Dendritic cell treated with granulocyte-macrophage colony-stimulating factor and Interleukin-4, amounts not matched to agents 40 ng/mL and 50 ng/mL, for 4 days (primary cell): ENCODE measurements at regions not wholly inside any gene's neighbourhood (a gene's known extent, or its start where the extent isn't known, plus 50 kb on each side); places are given as distances from the start of the nearest gene placed in this dataset.

Experiments
- H3K27ac Mint-ChIP-seq: one replicate; pipeline ENCODE4 v1.8.0; 2022; ENCODE audit warnings: mild to moderate bottlenecking, mixed read lengths
- H3K27me3 Mint-ChIP-seq: one replicate; pipeline ENCODE4 v1.8.0; 2022; ENCODE audit warnings: mild to moderate bottlenecking, mixed read lengths
- H3K36me3 Mint-ChIP-seq: one replicate; pipeline ENCODE4 v1.8.0; 2022; ENCODE audit warnings: low read depth, mixed read lengths
- H3K4me1 Mint-ChIP-seq: one replicate; pipeline ENCODE4 v1.8.0; 2022; ENCODE audit warnings: low read depth, mixed read lengths
- H3K4me3 Mint-ChIP-seq: one replicate; pipeline ENCODE4 v1.8.0; 2022; ENCODE audit warnings: mild to moderate bottlenecking, moderate library complexity, mixed read lengths
- H3K9me3 Mint-ChIP-seq: one replicate; pipeline ENCODE4 v1.8.0; 2022; ENCODE audit warnings: mixed read lengths
- intact Hi-C: fragments of 100-400 bp; cut with micrococcal nuclease; formaldehyde crosslinking; loops from one replicate; pipeline ENCODE4 v1.15.0; 2022

- H3K4me3 Mint-ChIP-seq: no peak overlapping the region
- H3K36me3 Mint-ChIP-seq: no peaks in the 10 kb centered on the region
- H3K27me3 Mint-ChIP-seq: no peaks in the 10 kb centered on the region
- peaks cover 8% of the 10 kb centered on the region for H3K9me3 Mint-ChIP-seq
- intact Hi-C loops: no loop called here
- H3K4me1 Mint-ChIP-seq: no peaks in the 10 kb centered on the region
- H3K27ac Mint-ChIP-seq: no peak overlapping the region
Measured at GRCh38 chr10:90328459-90328858, 529.4 kb downstream of the HTR7 start.

DNA sequence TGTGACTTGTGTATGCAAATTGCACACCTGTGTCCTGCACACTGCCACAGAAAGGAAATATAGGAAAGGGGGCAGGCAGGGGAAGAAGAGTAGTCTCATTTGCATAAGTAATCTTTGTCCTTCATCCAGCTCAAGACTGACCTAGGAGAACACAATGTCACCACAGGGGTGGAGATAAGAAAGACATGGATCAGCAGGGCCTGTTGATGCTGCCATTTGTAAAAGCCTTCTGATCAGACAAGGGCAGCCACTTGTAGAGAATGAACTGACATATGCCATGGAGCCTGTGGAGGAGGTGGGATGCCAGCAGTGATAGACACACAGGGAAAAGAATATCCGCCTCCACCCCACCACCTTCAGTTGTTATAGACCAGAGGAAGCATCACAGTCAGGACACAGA is 528.9 kb downstream of the HTR7 start:
- peaks cover 8% of the 10 kb centered on the region for H3K9me3 Mint-ChIP-seq
- no peaks in the 10 kb centered on the region for H3K27me3 Mint-ChIP-seq
- H3K27ac Mint-ChIP-seq: no peak overlapping the region
- H3K4me1 Mint-ChIP-seq: no peaks in the 10 kb centered on the region
- no peak overlapping the region for H3K4me3 Mint-ChIP-seq
- intact Hi-C loops: no loop called here
- H3K36me3 Mint-ChIP-seq: no peaks in the 10 kb centered on the region

DNA sequence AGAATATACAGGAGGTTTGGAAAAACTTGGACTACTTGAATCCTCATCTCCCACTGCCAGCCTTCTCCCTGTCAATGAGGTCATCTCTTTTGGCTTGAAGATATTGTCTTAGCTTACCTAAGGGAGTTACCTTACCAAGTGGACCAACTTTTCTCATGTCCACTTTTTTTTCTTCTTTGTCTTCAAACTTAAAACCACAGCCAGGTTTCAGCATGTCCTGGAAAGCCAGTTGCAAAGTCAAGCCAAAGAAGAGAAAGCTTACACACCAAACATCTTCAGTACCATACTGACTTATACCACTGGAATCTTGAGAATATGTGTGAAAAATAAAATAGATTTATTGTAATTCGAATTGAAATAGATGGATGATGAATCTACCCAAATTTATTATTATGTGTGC is 520.5 kb downstream of the HTR7 start:
- no peaks in the 10 kb centered on the region for H3K27me3 Mint-ChIP-seq
- H3K4me3 Mint-ChIP-seq: no peak overlapping the region
- no peaks in the 10 kb centered on the region for H3K4me1 Mint-ChIP-seq
- no peak overlapping the region for H3K27ac Mint-ChIP-seq
- no peaks in the 10 kb centered on the region for H3K36me3 Mint-ChIP-seq
- intact Hi-C loops: no loop called here
- H3K9me3 Mint-ChIP-seq: peaks cover 4% of the 10 kb centered on the region

DNA sequence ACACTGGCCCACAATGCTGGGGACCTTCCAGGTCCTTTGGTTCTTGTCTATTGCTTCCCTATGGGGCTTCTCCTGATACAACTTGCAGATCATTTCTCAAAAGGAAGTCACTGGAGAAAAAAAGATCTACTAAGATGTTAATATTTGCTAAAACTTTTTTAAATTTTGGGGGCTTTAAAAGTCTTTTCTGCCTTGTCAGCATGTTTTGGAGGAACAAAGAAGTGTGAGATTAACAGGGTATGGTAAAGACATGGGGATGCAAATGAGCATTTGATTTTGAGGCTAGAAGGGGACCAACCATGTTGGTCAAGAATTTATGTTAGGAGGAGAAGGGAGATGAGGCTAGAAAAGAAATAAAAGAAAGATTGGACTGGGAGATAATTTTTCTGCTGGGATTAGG is 515.4 kb downstream of the HTR7 start:
- Mint-ChIP-seq H3K4me3 (no peak overlapping the region), H3K27ac (no peak overlapping the region), H3K4me1 (no peaks in the 10 kb centered on the region), H3K36me3 (no peaks in the 10 kb centered on the region), H3K9me3 (no peaks in the 10 kb centered on the region), H3K27me3 (no peaks in the 10 kb centered on the region)
- intact Hi-C loops: no loop called here

- intact Hi-C loops: no loop called here
- H3K36me3 Mint-ChIP-seq: no peaks in the 10 kb centered on the region
- no peaks in the 10 kb centered on the region for H3K9me3 Mint-ChIP-seq
- H3K27me3 Mint-ChIP-seq: no peaks in the 10 kb centered on the region
- H3K4me1 Mint-ChIP-seq: no peaks in the 10 kb centered on the region
- no peak overlapping the region for H3K27ac Mint-ChIP-seq
- no peak overlapping the region for H3K4me3 Mint-ChIP-seq
Measured at GRCh38 chr10:90344226-90344625, 513.6 kb downstream of the HTR7 start.

- H3K4me3 Mint-ChIP-seq: no peak overlapping the region
- H3K4me1 Mint-ChIP-seq: no peaks in the 10 kb centered on the region
- no peak overlapping the region for H3K27ac Mint-ChIP-seq
- H3K9me3 Mint-ChIP-seq: no peaks in the 10 kb centered on the region
- H3K36me3 Mint-ChIP-seq: no peaks in the 10 kb centered on the region
- no peaks in the 10 kb centered on the region for H3K27me3 Mint-ChIP-seq
- intact Hi-C loops: no loop called here
Measured at GRCh38 chr10:90347239-90347638, 510.6 kb downstream of the HTR7 start.

- H3K4me1 Mint-ChIP-seq: no peaks in the 10 kb centered on the region
- H3K9me3 Mint-ChIP-seq: no peaks in the 10 kb centered on the region
- H3K27ac Mint-ChIP-seq: no peak overlapping the region
Measured at GRCh38 chr10:90350122-90350521, 507.7 kb downstream of the HTR7 start.

DNA sequence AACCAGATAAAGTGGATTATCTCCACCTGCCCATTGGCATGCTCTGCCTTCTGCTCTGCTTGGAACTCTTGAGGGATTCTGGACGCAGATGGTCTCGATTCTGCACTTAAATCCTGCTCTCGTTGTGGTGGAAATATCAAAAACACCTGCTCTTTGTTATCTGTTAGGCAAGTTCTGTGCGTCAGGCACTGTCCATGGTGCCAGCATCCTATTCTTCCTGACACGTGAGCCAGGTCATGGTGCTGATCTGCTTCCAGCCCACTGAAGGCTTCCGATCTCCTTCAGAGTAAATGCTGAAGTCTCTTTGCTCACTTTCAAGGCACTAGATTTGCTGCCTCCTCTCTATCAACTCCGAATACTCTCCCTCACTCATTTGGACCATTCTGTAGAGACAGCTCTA is 505.6 kb downstream of the HTR7 start:
- no peaks in the 10 kb centered on the region for H3K9me3 Mint-ChIP-seq
- no peaks in the 10 kb centered on the region for H3K4me1 Mint-ChIP-seq
- no peak overlapping the region for H3K4me3 Mint-ChIP-seq
- no peak overlapping the region for H3K27ac Mint-ChIP-seq
- no peaks in the 10 kb centered on the region for H3K27me3 Mint-ChIP-seq
- no peaks in the 10 kb centered on the region for H3K36me3 Mint-ChIP-seq
- intact Hi-C loops: no loop called here

More at GRCh38 chr10:90350122-90350521, 507.7 kb downstream of the HTR7 start:
- Mint-ChIP-seq H3K4me3 (no peak overlapping the region), H3K27me3 (no peaks in the 10 kb centered on the region), H3K36me3 (no peaks in the 10 kb centered on the region)
- intact Hi-C loops: no loop called here

- no peaks in the 10 kb centered on the region for H3K36me3 Mint-ChIP-seq
- H3K9me3 Mint-ChIP-seq: no peaks in the 10 kb centered on the region
- H3K27ac Mint-ChIP-seq: no peak overlapping the region
- no peaks in the 10 kb centered on the region for H3K4me1 Mint-ChIP-seq
- no peaks in the 10 kb centered on the region for H3K27me3 Mint-ChIP-seq
- intact Hi-C loops: no loop called here
- H3K4me3 Mint-ChIP-seq: no peak overlapping the region
Measured at GRCh38 chr10:90354914-90355313, 502.9 kb downstream of the HTR7 start.

- no peaks in the 10 kb centered on the region for H3K4me1 Mint-ChIP-seq
- intact Hi-C loops: no loop called here
- no peak overlapping the region for H3K4me3 Mint-ChIP-seq
- H3K9me3 Mint-ChIP-seq: no peaks in the 10 kb centered on the region
- H3K36me3 Mint-ChIP-seq: no peaks in the 10 kb centered on the region
- no peaks in the 10 kb centered on the region for H3K27me3 Mint-ChIP-seq
- no peak overlapping the region for H3K27ac Mint-ChIP-seq
Measured at GRCh38 chr10:90363799-90364483, 493.9 kb downstream of the HTR7 start.

- no peaks in the 10 kb centered on the region for H3K4me1 Mint-ChIP-seq
- no peak overlapping the region for H3K27ac Mint-ChIP-seq
- intact Hi-C loops: no loop called here
- H3K4me3 Mint-ChIP-seq: no peak overlapping the region
- H3K9me3 Mint-ChIP-seq: peaks cover 9% of the 10 kb centered on the region
- no peaks in the 10 kb centered on the region for H3K36me3 Mint-ChIP-seq
- H3K27me3 Mint-ChIP-seq: no peaks in the 10 kb centered on the region
Measured at GRCh38 chr10:90372451-90372850, 485.4 kb downstream of the HTR7 start.

DNA sequence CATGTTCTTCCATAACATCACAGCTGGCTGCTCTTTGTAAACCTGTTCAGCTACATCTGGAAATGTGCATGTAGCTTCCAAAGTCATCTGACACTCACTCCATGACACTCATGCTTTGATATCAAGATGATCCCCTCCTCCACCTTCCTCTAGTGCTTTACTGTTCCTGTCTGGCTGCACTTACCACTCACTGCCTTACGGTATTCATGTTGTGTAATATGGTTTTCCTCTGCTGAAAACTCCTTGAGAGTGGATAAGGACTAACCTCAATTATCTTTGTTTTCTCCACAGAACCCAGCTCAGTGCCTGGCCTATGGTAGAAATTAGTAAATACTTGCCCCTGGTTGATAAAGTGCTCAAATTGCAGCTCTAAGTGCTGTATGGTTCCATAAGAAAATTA is 483.9 kb downstream of the HTR7 start:
- Mint-ChIP-seq H3K36me3 (no peaks in the 10 kb centered on the region), H3K27ac (no peak overlapping the region), H3K4me3 (no peak overlapping the region), H3K4me1 (no peaks in the 10 kb centered on the region), H3K9me3 (peaks cover 16% of the 10 kb centered on the region), H3K27me3 (no peaks in the 10 kb centered on the region)
- intact Hi-C loops: no loop called here

DNA sequence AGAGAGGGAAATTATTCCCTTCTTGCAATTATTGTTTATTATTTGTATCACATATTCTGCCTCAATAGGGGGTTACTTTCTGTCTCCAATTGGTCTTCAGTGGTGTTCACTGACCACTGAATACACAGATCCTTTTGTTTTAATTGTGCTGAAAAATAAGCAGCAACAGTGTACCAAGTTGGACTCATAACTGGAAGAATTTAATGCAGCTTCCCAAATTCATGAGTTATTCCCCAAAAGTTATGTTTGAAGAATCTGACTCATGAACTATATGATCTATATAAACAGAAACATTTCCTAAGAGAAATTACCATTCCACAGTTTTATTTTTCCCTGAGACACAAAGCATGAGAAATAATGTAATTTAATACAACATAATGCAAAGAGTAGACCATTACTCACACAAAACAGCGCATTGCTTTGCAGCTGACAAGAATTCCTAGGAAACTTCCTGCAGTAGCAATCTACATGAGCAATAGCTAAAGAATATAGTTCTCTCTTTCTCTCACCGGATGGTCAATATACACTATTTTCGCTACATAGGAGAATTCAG is 479.2 kb downstream of the HTR7 start:
- Mint-ChIP-seq H3K4me3 (no peak overlapping the region), H3K27me3 (no peaks in the 10 kb centered on the region), H3K9me3 (peaks cover 7% of the 10 kb centered on the region), H3K36me3 (no peaks in the 10 kb centered on the region), H3K27ac (no peak overlapping the region), H3K4me1 (no peaks in the 10 kb centered on the region)
- intact Hi-C loops: no loop called here

GRCh38 chr10:90381468-90381867 is 476.4 kb downstream of the HTR7 start:
- no peak overlapping the region for H3K4me3 Mint-ChIP-seq
- H3K9me3 Mint-ChIP-seq: peaks cover 7% of the 10 kb centered on the region
- H3K27me3 Mint-ChIP-seq: no peaks in the 10 kb centered on the region
- H3K36me3 Mint-ChIP-seq: no peaks in the 10 kb centered on the region
- no peak overlapping the region for H3K27ac Mint-ChIP-seq
- intact Hi-C loops: no loop called here
- H3K4me1 Mint-ChIP-seq: no peaks in the 10 kb centered on the region

DNA sequence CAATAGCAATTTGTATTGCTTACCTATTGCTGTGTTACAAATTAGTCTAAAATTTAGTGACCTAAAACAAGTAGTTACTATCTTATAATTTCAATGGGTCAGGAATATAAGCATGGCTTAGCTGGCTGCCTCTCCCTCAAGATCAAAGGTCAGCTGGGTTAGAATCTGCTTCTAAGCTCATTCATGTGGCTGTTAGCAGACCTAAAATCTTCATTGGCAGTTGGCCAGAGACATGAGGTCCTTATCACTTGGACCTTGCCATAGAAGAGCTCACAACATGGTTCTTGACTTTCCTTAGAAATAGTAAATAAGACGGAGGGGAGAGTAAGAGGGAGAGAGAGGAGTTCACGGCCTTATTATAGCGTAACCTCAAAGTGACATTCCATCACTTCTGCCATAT is 468.0 kb downstream of the HTR7 start:
- Mint-ChIP-seq H3K4me3 (no peak overlapping the region), H3K9me3 (no peaks in the 10 kb centered on the region), H3K27ac (no peak overlapping the region), H3K36me3 (no peaks in the 10 kb centered on the region), H3K4me1 (no peaks in the 10 kb centered on the region), H3K27me3 (no peaks in the 10 kb centered on the region)
- intact Hi-C loops: no loop called here
